Gastroesophageal sphincter (tissue), 3 donors: ENCODE measurements at regions not wholly inside any gene's neighbourhood (a gene's known extent, or its start where the extent isn't known, plus 50 kb on each side); places are given as distances from the start of the nearest gene placed in this dataset.

Source experiments
- EP300 ChIP-seq: sonication (generic); formaldehyde crosslinking; IDR thresholded peaks from one replicate; pipeline ENCODE4 v1.6.1; 2017; ENCODE audit warnings: antibody characterized with exemption, mild to moderate bottlenecking
- POLR2A ChIP-seq, 2 donors: fragments of 450-650 bp; IDR thresholded peaks; one replicate each; pipeline ENCODE4 v1.6.1; 2017; ENCODE audit warnings: antibody characterized with exemption in 2 of 2, mild to moderate bottlenecking in 2 of 2, moderate library complexity in 1 of 2
- POLR2AphosphoS5 ChIP-seq: sonication (generic); formaldehyde crosslinking; IDR thresholded peaks from one replicate; pipeline ENCODE4 v1.6.1; 2017; ENCODE audit warnings: antibody characterized with exemption
- TF ChIP-seq, protein P1 (sequence below), 4 experiments: fragments of 200-600 bp in 2 of 4; fragments of 450-650 bp in 2 of 4; sonication (generic) in 1 of 4; IDR thresholded peaks; one replicate each; pipeline ENCODE4 v1.5.1; 2017 to 2019; ENCODE audit warnings: antibody characterized with exemption in 4 of 4, mild to moderate bottlenecking in 2 of 4, moderate library complexity in 2 of 4

GRCh38 chr2:199131136-199131655 is 326.5 kb downstream of the SATB2 start:
- TF ChIP-seq, protein P1, sequence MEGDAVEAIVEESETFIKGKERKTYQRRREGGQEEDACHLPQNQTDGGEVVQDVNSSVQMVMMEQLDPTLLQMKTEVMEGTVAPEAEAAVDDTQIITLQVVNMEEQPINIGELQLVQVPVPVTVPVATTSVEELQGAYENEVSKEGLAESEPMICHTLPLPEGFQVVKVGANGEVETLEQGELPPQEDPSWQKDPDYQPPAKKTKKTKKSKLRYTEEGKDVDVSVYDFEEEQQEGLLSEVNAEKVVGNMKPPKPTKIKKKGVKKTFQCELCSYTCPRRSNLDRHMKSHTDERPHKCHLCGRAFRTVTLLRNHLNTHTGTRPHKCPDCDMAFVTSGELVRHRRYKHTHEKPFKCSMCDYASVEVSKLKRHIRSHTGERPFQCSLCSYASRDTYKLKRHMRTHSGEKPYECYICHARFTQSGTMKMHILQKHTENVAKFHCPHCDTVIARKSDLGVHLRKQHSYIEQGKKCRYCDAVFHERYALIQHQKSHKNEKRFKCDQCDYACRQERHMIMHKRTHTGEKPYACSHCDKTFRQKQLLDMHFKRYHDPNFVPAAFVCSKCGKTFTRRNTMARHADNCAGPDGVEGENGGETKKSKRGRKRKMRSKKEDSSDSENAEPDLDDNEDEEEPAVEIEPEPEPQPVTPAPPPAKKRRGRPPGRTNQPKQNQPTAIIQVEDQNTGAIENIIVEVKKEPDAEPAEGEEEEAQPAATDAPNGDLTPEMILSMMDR (IDR thresholded peaks at IDR 0.05): no peak
- TF ChIP-seq EP300: no peak
- TF ChIP-seq POLR2AphosphoS5: no peak
- no peak for TF ChIP-seq POLR2A (IDR thresholded peaks at IDR 0.05)
